ENCODE measurements at regions not wholly inside any gene's neighbourhood (a gene's known extent, or its start where the extent isn't known, plus 50 kb on each side); places are given as distances from the start of the nearest gene placed in this dataset.

- no peak for TF ChIP-seq SUZ12 (IDR thresholded peaks at IDR 0.05; ENCODE audit: extremely low read depth, insufficient read depth, insufficient read length)
- TF ChIP-seq ZNF274 (IDR thresholded peaks at IDR 0.05; ENCODE audit: low read depth, low read length) = no peak
- Histone ChIP-seq H3K4me3 (ENCODE audit: insufficient read length, low read depth) (no peak overlapping the region), H3K9me3 (ENCODE audit: insufficient read depth, low read length) (no peaks in the 10 kb centered on the region), H3K9ac (ENCODE audit: insufficient read length, low read depth) (peak overlapping the region; percentile 36), H3K27me3 (ENCODE audit: insufficient read depth, insufficient read length) (no peaks in the 10 kb centered on the region), H3K36me3 (ENCODE audit: insufficient read depth, insufficient read length, low read length) (peaks cover 79% of the 10 kb centered on the region), H3K4me1 (ENCODE audit: insufficient read depth, insufficient read length) (peaks cover 25% of the 10 kb centered on the region)
- DNase-seq (ENCODE audit: low read depth, low spot score) = no peak
Observed at GRCh38 chr12:124443931-124444712, 123.3 kb downstream of the NCOR2 start.

DNA sequence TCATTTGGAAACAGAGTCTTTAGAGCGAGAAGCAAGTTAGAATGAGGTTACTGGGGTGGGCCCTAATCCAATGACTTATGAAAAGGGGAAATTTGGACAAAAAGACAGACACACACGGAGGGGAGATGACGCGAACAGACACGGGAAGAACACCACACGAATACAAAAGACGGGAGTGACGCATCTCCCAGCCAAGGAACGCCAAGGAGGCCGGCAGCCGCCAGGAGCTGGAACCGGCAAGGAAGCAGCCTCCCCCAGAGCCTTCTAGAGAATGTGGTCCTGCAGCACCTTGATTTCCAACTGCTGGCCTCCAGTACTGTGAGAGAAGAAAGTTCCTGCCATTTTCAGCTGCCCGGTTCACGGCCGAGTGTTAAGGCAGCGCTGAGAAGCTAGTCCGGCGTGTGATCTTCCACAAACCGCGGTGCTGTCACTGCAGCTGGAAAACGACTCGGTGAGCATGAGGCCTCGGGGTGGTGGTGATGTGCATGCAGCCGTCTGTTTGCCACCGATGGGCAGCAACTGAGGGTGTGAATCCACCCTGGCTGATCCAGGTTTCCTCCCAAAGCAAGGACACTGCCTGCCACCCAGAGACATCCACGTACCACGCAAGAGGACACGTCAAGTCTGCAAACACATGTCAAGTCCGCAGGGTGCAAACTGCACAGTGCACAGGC lies 124.5 kb downstream of the NCOR2 start:
- Histone ChIP-seq H3K4me1 (ENCODE audit: insufficient read depth, insufficient read length) (peaks cover 22% of the 10 kb centered on the region), H3K9ac (ENCODE audit: insufficient read length, low read depth) (no peak overlapping the region), H3K4me3 (ENCODE audit: insufficient read length, low read depth) (no peak overlapping the region), H3K27me3 (ENCODE audit: insufficient read depth, insufficient read length) (no peaks in the 10 kb centered on the region), H3K9me3 (ENCODE audit: insufficient read depth, low read length) (no peaks in the 10 kb centered on the region), H3K36me3 (ENCODE audit: insufficient read depth, insufficient read length, low read length) (peaks cover 70% of the 10 kb centered on the region)
- no peak for TF ChIP-seq YY1 (IDR thresholded peaks at IDR 0.05; ENCODE audit: insufficient read depth, insufficient read length)
- no peak for TF ChIP-seq ZNF274 (IDR thresholded peaks at IDR 0.05; ENCODE audit: low read depth, low read length)
- no peak for TF ChIP-seq SUZ12 (IDR thresholded peaks at IDR 0.05; ENCODE audit: extremely low read depth, insufficient read depth, insufficient read length)
- DNase-seq (ENCODE audit: low read depth, low spot score) = no peak

DNA sequence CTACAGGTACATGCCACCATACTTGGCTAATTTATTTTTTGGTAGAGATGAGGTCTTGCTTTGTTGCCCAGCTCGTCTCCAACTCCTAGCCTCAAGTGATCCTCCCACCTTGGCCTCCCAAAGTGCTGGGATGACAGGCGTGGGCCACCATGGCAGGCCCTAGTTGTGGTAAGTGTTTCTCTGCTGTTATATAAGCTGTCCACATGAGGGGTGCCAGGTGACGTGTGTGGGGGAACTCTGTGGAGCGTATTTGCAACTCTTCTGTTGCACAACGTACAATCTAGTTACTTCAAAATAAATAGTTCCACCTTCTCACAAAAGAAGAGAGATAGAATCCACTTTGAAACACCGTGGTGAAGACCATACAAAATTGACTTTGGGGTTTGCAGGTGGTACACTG lies 125.1 kb downstream of the NCOR2 start:
- no peak for DNase-seq (ENCODE audit: low read depth, low spot score)
- Histone ChIP-seq H3K36me3 (ENCODE audit: insufficient read depth, insufficient read length, low read length) (peaks cover 68% of the 10 kb centered on the region), H3K4me3 (ENCODE audit: insufficient read length, low read depth) (no peak overlapping the region), H3K9ac (ENCODE audit: insufficient read length, low read depth) (no peak overlapping the region), H3K4me1 (ENCODE audit: insufficient read depth, insufficient read length) (peaks cover 22% of the 10 kb centered on the region), H3K9me3 (ENCODE audit: insufficient read depth, low read length) (no peaks in the 10 kb centered on the region), H3K27me3 (ENCODE audit: insufficient read depth, insufficient read length) (no peaks in the 10 kb centered on the region)
- TF ChIP-seq YY1 (IDR thresholded peaks at IDR 0.05; ENCODE audit: insufficient read depth, insufficient read length) = no peak
- no peak for TF ChIP-seq ZNF274 (IDR thresholded peaks at IDR 0.05; ENCODE audit: low read depth, low read length)
- TF ChIP-seq SUZ12 (IDR thresholded peaks at IDR 0.05; ENCODE audit: extremely low read depth, insufficient read depth, insufficient read length) = no peak

GRCh38 chr12:124441443-124442194 lies 125.8 kb downstream of the NCOR2 start:
- Histone ChIP-seq H3K36me3 (ENCODE audit: insufficient read depth, insufficient read length, low read length) (peaks cover 70% of the 10 kb centered on the region), H3K27me3 (ENCODE audit: insufficient read depth, insufficient read length) (no peaks in the 10 kb centered on the region), H3K4me1 (ENCODE audit: insufficient read depth, insufficient read length) (peaks cover 22% of the 10 kb centered on the region), H3K9ac (ENCODE audit: insufficient read length, low read depth) (no peak overlapping the region), H3K4me3 (ENCODE audit: insufficient read length, low read depth) (no peak overlapping the region), H3K9me3 (ENCODE audit: insufficient read depth, low read length) (no peaks in the 10 kb centered on the region)
- TF ChIP-seq SUZ12 (IDR thresholded peaks at IDR 0.05; ENCODE audit: extremely low read depth, insufficient read depth, insufficient read length) = no peak
- no peak for TF ChIP-seq ZNF274 (IDR thresholded peaks at IDR 0.05; ENCODE audit: low read depth, low read length)
- no peak for TF ChIP-seq YY1 (IDR thresholded peaks at IDR 0.05; ENCODE audit: insufficient read depth, insufficient read length)
- no peak for DNase-seq (ENCODE audit: low read depth, low spot score)

DNA sequence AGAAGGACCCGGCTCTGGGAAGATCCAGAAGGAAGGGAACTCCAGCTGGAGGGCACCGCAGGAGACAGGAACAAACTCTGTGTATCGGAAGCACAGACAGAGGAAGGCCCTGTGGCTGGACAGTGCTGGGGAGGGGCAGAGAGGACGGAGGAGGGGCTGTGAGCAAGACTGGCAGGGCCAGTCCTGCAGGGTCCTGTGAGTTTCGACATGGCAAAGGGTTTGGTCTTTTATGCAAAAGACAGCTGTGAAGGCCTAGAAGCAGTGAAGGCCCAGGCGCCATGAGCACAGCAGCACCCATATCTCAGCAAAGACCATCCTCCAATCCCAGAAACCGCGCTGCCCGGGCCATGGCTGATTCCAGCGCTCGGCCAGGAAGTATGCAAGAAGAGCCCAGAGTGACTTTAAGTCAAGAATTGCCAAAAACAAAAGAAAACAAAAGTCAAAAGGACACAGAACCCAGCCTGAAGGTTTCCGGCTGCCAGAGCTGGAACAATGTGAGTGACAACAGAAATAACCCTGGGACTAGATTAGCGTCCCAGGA lies 126.5 kb downstream of the NCOR2 start:
- Histone ChIP-seq H3K27me3 (ENCODE audit: insufficient read depth, insufficient read length) (no peaks in the 10 kb centered on the region), H3K36me3 (ENCODE audit: insufficient read depth, insufficient read length, low read length) (peaks cover 71% of the 10 kb centered on the region), H3K9ac (ENCODE audit: insufficient read length, low read depth) (no peak overlapping the region), H3K4me3 (ENCODE audit: insufficient read length, low read depth) (no peak overlapping the region), H3K4me1 (ENCODE audit: insufficient read depth, insufficient read length) (peaks cover 27% of the 10 kb centered on the region), H3K9me3 (ENCODE audit: insufficient read depth, low read length) (no peaks in the 10 kb centered on the region)
- no peak for TF ChIP-seq YY1 (IDR thresholded peaks at IDR 0.05; ENCODE audit: insufficient read depth, insufficient read length)
- TF ChIP-seq ZNF274 (IDR thresholded peaks at IDR 0.05; ENCODE audit: low read depth, low read length) = no peak
- TF ChIP-seq SUZ12 (IDR thresholded peaks at IDR 0.05; ENCODE audit: extremely low read depth, insufficient read depth, insufficient read length) = no peak
- DNase-seq (ENCODE audit: low read depth, low spot score) = no peak

DNA sequence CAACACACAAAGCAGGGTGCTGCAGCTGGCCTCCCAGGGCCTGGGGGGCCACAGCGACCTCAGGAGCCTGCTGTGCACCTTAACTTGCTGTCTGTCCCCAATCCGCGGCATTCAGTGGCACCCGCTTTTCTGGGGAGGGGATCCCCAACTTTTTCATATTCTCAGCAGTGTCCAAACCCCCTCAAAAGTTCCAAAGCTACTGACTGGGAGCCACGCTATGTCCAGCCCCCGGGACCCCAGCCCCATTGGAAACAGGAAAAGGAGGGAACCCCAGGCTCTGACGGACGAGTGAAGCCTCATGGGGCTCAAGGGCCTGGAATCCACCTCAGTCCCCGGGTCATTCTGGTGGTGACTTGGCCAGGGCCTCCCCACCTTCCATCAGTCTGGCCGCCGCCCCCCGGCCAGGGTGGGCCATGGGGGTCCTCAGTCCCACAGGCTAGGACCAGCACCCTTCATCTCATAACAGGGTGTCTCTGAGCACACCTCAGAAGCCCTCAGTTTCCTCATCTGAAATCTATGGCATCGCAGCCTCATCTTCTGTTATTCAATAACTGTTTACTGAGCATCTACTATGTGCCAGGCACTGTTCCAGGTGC lies 127.3 kb downstream of the NCOR2 start:
- peak overlapping the region; percentile 28 for H3K9ac ChIP-seq (ENCODE audit: insufficient read length, low read depth)
- H3K4me1 ChIP-seq (ENCODE audit: insufficient read depth, insufficient read length) = peaks cover 32% of the 10 kb centered on the region
- H3K36me3 ChIP-seq (ENCODE audit: insufficient read depth, insufficient read length, low read length) = peaks cover 70% of the 10 kb centered on the region
- no peak for DNase-seq (ENCODE audit: low read depth, low spot score)
- H3K9me3 ChIP-seq (ENCODE audit: insufficient read depth, low read length) = no peaks in the 10 kb centered on the region
- H3K27me3 ChIP-seq (ENCODE audit: insufficient read depth, insufficient read length) = no peaks in the 10 kb centered on the region
- H3K4me3 ChIP-seq (ENCODE audit: insufficient read length, low read depth) = no peak overlapping the region
- no peak for TF ChIP-seq ZNF274 (IDR thresholded peaks at IDR 0.05; ENCODE audit: low read depth, low read length)
- TF ChIP-seq YY1 (IDR thresholded peaks at IDR 0.05; ENCODE audit: insufficient read depth, insufficient read length) = no peak
- TF ChIP-seq SUZ12 (IDR thresholded peaks at IDR 0.05; ENCODE audit: extremely low read depth, insufficient read depth, insufficient read length) = no peak
